ENCODE measurements at regions not wholly inside any gene's neighbourhood (a gene's known extent, or its start where the extent isn't known, plus 50 kb on each side); places are given as distances from the start of the nearest gene placed in this dataset.
"Not testable (repeated sequence)": the region's sequence is repeated elsewhere in the genome, so short reads cannot be mapped to it uniquely, and the experiment has no call there.

DNA sequence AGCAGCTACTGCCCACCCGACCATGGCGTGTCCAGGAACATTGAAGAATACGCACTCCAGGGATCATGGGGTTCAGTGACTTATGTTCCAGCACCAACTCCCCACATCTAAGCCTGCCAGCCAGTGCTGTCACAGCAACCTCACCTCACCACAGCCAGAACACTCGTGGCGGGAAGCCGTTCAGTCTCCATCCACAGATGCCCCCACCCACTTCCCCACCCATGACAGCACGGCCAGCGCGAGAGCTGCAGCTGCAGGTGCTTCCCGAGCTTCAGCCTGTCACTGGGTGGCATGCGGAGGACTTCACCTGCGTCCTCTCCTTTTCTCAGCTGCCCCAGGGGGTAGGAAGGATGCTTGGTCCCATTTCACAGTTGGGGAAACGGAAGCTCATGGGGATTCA, 50.3 kb downstream of the RBFOX3 start:
- no peak for DNase-seq
- in situ Hi-C loops (cut with MboI; ENCODE audit: low pct_unique_long_range_greater_than_20kb, low sequenced_read_pairs), result no loop called here

DNA sequence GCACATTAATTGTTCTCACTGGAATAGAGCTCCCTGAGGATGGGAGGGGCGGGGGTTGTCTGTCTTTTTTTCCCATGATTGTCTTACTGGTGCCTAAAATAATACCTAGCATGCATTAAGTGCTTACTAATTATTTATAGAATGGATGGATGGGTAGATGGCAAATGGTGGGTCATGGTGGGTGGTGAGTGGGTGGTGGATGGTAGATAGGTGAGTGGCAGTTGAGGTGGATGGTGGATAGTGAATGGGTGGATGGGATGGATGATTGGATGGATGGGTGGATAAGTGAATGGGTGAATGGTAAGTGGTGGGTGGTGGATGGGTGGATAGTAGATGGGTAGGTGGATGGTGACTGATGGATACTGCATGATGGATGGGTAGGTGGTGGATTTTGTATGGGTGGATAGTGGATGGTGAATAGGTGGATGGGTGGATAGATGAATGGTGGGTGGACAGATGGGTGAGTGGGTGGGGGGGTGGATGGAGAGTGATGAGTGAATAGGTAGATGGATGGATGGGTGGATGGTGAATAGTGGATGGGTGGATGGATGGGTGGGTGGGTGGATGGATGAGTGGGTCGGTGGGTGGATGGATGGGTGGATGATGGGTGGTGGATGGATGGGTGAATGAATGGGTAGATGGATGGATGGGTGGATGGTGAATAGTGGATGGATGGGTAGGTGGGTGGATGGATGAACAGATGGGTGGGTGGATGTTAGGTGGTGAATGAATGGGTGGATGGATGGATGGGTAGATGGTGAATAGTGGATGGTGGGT, 51.6 kb downstream of the RBFOX3 start:
- DNase-seq, result no peak
- in situ Hi-C loops (cut with MboI; ENCODE audit: low pct_unique_long_range_greater_than_20kb, low sequenced_read_pairs), result no loop called here

DNA sequence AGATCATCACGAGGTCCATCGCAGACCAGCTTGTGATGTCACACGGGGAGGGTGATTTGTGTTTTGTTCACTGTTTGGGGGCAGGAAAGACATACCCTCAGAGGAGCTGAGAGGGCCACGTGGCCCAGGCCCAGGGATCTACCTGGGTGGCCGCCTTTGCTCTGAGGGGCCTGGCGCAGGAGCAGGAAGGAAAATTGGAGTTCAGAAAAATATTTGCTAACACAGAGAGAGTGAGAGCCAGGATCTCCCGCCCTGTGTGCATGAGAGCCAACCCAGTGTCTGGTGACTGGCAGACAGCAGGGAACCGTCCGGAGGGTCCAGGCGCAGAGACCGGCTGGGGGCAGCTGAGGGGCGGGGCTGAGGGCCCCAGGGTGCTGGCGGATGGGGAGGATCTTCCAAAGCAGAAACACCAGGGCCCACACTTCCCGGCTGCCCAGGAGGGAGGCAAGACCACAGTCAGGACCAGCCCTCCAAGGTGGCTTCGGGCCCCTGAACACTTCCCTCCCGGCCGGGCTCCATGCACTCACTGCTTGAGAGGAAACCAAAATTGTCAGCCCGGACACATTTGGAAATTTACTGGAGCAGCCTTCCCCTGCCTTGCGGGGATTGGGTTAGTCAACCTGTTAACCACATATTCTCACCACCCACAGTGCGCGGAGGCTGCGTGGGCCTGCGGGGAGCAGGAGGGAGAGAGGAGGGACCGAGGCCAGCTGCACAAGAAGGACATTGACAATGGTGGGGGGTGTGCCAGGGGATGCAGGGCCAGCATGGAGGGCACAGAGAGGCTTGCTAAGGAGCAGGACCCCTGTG, 52.6 kb downstream of the RBFOX3 start:
- in situ Hi-C loops (cut with MboI; ENCODE audit: low pct_unique_long_range_greater_than_20kb, low sequenced_read_pairs), result no loop called here

DNA sequence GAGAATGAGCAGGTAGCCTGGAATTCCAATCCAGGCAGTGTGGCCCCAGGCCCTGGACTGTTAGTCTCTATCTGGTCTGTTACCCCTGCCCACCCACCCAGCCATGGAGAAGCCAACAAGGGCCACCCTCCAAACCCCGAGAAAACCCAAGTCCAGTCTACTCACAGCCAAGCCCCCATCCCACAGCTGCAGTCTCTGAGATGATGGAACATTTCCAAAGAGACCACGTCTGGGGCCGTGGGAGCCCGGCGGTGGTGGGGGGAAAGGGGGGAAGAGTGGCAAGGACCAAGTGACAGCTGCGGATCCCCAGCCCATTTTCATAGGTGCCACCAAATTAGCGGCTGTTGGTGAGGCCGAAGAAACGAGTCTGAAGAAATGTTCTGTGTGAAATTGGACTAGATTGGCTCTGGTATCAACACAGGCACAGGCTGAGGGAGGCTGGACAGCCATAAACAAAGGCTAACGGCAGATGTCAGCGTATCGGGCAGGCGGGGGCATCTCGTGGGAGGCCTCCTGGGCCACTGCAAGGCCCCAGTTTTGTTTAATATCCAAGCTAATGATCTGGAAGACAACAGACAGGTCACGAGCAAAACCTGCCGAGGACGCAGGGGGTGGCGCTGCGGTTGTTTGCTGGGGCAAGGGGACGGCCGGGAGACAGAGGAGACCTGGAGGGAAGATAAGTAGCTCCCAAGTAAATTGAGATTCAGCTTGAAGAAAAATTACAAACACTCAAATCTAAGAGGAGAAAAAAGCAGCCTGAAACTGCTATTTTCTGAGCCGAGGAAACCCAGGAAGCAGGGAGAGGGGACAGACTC, 53.4 kb downstream of the RBFOX3 start:
- in situ Hi-C loops (cut with MboI; ENCODE audit: low pct_unique_long_range_greater_than_20kb, low sequenced_read_pairs), result no loop called here
- no peak for DNase-seq

More for the DNA sequence above, 52.6 kb downstream of the RBFOX3 start:
- no peak for DNase-seq

DNA sequence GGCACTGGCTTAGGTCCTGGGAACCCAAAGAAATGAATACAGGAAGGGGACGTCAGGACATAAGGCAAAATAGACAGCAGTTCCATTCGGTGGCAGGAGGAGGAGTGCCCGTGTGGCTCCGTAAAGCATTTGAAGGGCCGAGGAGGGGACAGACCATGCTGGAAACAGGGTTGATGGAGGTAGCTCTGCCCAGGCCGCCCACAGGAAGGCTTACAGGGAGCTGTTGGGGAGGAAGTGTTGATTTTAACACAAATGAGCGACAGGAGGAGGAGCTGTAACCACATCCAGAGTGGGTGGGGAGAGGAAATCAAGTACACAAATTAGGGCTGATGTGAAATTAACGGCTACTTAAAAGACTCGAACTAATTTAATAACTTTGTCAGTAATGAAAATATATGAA, 54.6 kb downstream of the RBFOX3 start:
- no peak for DNase-seq
- in situ Hi-C loops (cut with MboI; ENCODE audit: low pct_unique_long_range_greater_than_20kb, low sequenced_read_pairs), result no loop called here

DNA sequence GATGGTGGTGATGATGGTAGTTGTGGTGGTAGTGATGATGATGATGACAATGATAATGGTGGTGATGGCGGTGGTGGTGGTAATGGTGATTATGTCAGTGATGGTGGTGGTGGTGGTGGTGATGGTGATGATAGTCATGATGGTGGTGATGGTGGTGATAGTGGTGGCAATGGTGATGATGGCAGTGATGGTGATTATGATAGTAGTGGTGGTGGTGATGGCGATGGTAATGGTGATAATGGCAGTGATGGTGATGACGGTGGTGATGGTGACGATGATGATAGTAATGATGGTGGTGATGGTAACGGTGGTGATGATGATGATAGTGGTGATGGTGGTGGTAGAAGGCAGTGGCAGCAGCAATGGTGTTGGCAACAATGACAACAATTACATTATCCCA, 55.3 kb downstream of the RBFOX3 start:
- in situ Hi-C loops (cut with MboI; ENCODE audit: low pct_unique_long_range_greater_than_20kb, low sequenced_read_pairs), result no loop called here
- DNase-seq, result no peak

DNA sequence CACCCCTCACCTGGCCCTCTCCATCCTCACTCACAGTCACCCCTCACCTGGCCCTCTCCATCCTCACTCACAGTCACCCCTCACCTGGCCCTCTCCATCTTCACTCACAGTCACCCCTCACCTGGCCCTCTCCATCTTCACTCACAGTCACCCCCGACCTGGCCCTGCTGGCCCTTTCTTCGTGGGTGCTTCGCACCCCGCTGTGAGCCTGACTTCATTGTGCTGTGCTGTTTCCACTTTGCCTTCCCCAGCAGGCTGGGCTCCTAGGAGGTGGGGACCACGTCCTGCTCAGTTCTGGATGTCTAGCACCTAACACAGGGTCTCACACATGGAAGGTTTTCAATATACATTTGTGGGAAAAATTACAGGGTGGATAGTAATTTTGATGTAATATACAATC, 56.5 kb downstream of the RBFOX3 start:
- in situ Hi-C loops (cut with MboI; ENCODE audit: low pct_unique_long_range_greater_than_20kb, low sequenced_read_pairs), result not testable (repeated sequence)

DNA sequence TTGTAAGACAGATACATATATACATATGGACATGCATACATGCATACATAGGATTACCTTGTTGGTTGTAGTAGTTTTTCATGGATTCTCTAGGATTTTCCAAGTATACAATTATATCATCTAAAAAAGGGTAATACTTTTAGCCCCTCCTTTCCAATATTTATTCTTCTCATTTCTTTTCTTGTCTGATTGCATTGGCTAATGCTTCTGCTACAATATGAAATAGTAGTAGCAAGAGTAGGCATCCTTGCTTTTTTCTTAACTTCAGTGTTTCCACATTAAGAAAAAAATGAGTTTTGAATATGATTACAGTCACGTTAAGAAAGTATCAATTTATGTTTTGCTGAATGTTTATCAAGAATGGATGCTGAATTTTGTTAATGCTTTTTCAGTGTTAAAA, 58.0 kb downstream of the RBFOX3 start:
- DNase-seq, result no peak
- in situ Hi-C loops (cut with MboI; ENCODE audit: low pct_unique_long_range_greater_than_20kb, low sequenced_read_pairs), result no loop called here

More for the DNA sequence above, 56.5 kb downstream of the RBFOX3 start:
- not testable (repeated sequence) for DNase-seq

DNA sequence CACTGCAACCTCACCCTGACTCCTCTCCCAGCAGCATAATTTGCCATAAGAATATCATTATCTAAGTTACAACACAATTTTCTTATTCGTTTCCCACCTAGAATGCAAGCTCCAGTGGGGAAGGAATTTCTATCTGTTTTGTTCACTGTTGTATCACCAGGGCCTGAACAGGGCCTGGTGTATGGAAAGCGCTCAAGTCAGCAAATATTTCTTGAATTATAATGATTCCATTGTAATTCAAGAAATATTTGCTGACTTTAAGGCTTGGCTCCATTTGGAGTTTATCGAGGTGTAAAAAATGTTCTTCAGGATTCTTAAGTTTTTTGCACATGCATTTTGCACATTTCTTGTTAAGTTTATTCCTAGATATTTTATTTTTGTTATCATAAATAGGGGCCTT, 58.4 kb downstream of the RBFOX3 start:
- DNase-seq, result no peak
- in situ Hi-C loops (cut with MboI; ENCODE audit: low pct_unique_long_range_greater_than_20kb, low sequenced_read_pairs), result no loop called here

DNA sequence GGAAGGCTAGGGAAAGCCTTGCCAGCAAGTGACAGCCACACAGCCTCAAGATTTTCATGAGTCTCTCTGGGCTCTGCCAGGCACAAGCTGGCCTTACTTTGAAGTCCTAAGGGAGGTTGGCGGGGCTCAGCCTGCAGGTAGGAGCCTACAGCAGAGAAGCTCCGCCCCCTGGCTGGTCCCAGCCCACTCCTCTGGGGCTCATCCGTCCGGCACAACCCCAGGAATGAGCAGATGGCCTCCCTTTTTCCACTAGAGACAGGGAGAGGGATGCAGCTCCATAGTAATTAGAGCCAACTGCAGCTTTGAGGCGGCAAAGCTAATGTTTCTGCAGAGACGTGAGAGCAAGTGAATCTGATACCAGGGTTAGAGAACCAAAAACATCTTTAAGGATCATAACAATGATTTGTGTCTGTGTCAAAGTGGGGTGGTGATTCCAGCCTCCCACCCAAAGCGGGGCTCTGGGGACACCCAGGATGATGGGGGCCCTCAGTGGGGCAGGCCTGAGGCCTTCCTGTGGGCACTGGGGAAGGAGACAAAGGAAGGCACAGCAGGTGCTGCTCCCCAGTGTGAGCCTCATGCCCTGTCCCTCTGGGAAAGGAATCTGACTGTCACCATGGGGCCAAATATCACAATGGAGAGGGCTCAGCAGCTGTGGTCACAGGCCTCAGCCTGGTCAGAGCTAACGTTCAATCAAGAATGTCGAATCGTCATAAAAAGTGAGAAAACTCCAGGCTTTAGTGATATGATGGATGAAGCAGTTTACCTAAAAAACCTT, 61.5 kb downstream of the RBFOX3 start:
- in situ Hi-C loops (cut with MboI; ENCODE audit: low pct_unique_long_range_greater_than_20kb, low sequenced_read_pairs), result no loop called here
- no peak for DNase-seq

DNA sequence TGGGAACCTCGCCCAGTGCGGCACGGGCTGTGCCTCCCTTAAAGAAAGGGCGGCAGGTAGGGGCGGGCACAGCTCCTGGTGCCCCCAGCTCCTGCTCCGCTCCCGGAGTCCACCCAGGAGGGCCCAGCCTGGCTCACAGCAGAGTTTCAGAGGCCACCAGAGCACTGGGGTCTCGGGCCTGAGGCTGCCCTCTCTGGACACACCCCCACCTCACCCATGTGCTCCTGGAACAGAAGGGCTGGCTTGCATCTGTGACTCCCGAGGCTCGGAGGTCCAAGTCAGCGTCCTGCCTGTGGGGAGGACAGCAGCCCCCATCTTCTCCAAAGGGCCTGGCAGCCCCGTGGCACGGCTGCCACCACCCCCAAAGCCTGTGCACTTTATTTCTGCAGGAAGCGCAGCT, 62.7 kb downstream of the RBFOX3 start:
- in situ Hi-C loops (cut with MboI; ENCODE audit: low pct_unique_long_range_greater_than_20kb, low sequenced_read_pairs), result no loop called here
- DNase-seq, result no peak

DNA sequence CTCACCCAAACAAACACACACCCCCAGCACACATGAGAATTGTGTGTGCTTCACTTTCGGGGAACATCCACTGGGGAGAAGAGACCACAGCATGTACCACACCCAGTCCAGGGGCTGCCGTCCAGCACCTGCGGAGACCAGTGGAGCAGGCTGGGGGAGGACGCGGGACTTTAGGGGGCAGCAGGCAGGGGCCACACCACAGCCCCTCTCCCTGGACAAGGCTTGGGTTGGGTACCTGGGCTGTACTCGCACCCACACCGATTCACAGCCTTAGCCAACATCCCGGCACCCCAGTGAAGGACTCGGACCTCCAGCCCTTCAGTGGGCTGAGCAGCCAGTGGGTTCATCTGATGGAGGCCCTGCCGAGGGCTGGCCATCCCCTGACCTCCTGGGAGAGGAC, 63.3 kb downstream of the RBFOX3 start:
- in situ Hi-C loops (cut with MboI; ENCODE audit: low pct_unique_long_range_greater_than_20kb, low sequenced_read_pairs), result no loop called here
- no peak for DNase-seq

DNA sequence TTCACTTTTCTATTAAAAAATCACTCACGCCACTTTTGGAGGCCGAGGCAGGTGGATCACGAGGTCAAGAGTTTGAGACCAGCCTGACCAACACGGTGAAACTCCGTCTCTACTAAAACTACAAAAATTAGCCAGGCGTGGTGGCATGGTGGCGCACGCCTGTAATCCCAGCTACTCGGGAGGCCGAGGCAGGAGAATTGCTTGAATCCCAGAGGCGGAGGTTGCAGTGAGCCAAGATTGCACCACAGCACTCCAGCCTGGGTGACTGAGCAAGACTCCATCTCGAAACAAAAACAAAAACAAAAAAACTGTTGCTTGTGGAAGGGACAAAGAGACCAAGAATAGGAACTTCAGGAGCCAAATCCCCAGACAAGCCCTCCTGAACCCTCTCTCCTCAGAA, 63.7 kb downstream of the RBFOX3 start:
- in situ Hi-C loops (cut with MboI; ENCODE audit: low pct_unique_long_range_greater_than_20kb, low sequenced_read_pairs); DNase-seq: not testable (repeated sequence)

DNA sequence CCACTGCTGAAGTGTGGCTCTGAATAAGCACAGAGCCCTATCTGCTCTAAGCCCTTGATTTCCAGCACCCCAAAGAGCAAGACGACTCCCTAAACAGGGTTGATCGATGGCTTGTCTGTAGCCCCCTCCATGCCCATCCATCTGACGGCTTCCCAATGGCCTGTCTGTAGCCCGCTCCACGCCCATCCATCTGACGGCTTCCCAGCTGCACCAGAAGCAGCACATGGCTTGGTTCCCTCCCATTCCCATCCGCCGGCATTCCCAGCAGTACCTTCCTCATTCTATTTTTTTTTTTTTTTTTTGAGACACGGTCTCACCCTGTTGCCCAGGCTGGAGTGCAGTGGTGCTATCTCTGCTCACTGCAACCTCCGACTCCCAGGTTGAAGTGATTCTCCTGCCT, 64.5 kb downstream of the RBFOX3 start:
- in situ Hi-C loops (cut with MboI; ENCODE audit: low pct_unique_long_range_greater_than_20kb, low sequenced_read_pairs), result no loop called here
- no peak for DNase-seq

DNA sequence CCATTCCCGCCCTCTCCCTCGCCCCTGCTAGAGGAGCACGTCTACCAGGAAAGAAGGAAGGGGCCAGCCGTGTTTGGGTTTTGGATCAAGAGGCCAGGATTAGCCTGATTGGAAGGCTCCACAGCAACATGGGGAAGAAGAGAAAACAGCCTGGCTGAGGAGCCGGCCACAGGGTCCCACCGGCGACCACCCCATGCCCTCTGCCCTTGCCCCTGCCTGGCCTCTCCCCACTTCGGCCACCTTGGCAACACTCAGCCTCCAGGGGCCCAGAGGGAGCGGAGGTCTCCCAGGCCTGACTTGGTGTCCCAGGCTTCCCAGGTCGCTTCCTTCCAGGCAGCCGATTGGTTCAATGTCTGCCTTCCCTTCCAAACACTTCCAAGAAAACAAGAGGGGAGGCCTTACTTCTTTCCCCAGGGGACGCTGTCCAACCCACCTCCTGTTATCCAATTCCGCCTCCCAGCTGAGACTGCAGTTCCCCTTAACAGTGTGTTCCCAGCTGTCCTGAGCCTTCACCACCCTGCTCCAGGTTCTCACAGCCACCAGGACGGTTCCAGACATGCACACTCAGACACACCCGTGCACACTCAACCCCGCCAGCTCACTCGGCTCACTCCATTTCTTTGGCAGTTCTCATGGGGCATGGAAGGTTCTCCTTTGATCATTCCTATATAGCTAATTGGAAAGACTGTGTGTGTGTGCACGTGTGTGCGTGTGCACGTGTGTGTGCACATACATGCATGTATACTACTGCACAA, 65.4 kb downstream of the RBFOX3 start:
- DNase-seq, result no peak
- in situ Hi-C loops (cut with MboI; ENCODE audit: low pct_unique_long_range_greater_than_20kb, low sequenced_read_pairs), result no loop called here

DNA sequence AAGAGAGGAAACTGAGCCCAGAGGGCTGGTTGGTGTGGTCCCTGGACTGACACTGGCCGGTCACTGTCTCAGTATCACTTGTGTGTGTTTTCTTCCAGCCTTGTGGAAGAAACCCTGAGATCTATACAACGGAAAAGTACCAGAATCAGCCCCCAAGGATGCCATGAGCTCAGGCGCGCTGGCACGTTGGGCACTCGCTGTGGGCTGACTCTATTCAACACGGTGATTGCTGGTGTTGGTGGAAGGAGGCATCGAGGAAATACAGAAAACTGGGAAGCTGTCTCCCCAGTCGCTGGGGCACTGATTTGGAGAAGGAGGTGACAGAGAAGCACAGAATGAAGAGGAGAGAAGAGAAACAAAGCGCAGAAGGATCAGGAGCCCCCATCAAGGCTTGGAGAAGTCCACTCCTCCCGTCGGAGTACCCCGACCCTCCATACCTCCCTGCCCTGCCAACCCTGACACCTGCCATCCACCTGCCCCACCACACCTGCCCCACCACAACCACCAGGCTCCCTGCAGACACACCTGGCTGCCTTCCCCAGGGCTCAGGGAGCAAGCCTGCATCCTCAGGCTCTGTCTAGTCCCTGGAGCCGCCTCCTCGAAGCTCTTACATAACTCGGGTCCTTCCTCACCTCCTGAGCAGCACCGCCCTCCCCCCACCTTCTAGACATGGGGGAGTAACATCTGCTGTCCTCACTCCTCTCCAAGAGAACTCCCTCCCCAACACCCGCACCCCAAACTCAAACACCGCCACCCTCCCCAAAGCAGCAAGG, 66.5 kb downstream of the RBFOX3 start:
- in situ Hi-C loops (cut with MboI; ENCODE audit: low pct_unique_long_range_greater_than_20kb, low sequenced_read_pairs), result no loop called here
- no peak for DNase-seq

DNA sequence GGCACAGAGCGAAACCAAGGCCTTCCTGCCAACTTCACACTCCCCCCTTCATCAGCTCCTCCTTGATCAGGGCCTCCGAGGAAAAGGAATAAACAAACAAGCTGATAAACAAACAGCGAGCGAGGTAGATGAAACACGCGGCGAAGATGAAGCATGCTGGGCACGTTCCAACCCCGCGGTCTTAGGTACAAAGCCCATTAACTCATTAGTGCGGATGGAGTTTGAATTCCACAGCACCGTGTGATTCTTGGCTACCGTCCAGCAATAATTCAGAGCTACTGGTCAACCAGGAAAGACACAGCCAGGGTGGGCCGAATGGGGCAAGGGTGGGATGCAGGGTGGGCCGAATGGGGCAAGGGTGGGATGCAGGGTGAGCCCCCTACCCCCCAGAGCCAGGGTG, 67.3 kb downstream of the RBFOX3 start:
- no peak for DNase-seq
- in situ Hi-C loops (cut with MboI; ENCODE audit: low pct_unique_long_range_greater_than_20kb, low sequenced_read_pairs), result no loop called here

DNA sequence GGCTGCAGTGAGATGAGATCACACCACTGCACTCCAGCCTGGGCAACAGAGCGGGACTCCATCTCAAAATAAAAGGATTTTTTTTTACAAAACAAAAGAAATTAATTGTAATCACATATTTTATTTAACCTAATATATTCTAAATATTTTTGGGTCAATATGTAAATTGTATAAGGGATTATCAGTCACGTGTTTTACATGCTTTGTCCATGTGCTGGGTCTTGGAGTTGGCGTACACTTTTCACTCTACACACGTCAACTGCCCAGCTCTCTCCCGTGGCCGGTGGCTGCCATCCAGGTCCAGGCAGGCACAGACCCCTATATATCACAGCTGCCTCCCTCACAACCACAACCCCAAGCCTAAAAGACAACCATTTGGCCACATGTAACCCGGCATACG, 68.1 kb downstream of the RBFOX3 start:
- DNase-seq, result no peak
- in situ Hi-C loops (cut with MboI; ENCODE audit: low pct_unique_long_range_greater_than_20kb, low sequenced_read_pairs), result no loop called here

Measured in KBM-7 (cell line).